NB4 (cell line): ENCODE measurements at regions not wholly inside any gene's neighbourhood (a gene's known extent, or its start where the extent isn't known, plus 50 kb on each side); places are given as distances from the start of the nearest gene placed in this dataset.

ENCODE experiments used
- DNase-seq: peaks from one replicate; pipeline ENCODE4 v3.0.0; 2010; ENCODE audit warnings: low read depth
- H3K4me3 ChIP-seq: one replicate; pipeline ENCODE4 v1.5.1; 2011; ENCODE audit warnings: mild to moderate bottlenecking, low read depth, low read length, moderate library complexity
- MYC ChIP-seq: IDR thresholded peaks from 2 replicates; pipeline ENCODE4 v1.6.1; 2011; ENCODE audit warnings: low read depth, low read length
- POLR2A ChIP-seq: IDR thresholded peaks from 2 replicates; pipeline ENCODE4 v1.6.1; 2011; ENCODE audit warnings: mild to moderate bottlenecking; ENCODE audit not compliant: insufficient read length; ENCODE audit errors: extremely low read depth
- TF ChIP-seq, protein P1 (sequence below): IDR thresholded peaks from 2 replicates; pipeline ENCODE4 v1.6.1; 2011; ENCODE audit warnings: low read depth, low read length
- TF ChIP-seq, protein P2 (sequence below): IDR thresholded peaks from one replicate; pipeline ENCODE4 v1.5.1; 2012; ENCODE audit warnings: low read depth, low read length

GRCh38 chr18:28478531-28478930, 301.6 kb upstream of the CDH2 start:
- no peak overlapping the region for H3K4me3 ChIP-seq
- no peak for TF ChIP-seq POLR2A
- TF ChIP-seq MYC: no peak
- TF ChIP-seq, protein P1, sequence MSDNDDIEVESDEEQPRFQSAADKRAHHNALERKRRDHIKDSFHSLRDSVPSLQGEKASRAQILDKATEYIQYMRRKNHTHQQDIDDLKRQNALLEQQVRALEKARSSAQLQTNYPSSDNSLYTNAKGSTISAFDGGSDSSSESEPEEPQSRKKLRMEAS: no peak
- TF ChIP-seq, protein P2, sequence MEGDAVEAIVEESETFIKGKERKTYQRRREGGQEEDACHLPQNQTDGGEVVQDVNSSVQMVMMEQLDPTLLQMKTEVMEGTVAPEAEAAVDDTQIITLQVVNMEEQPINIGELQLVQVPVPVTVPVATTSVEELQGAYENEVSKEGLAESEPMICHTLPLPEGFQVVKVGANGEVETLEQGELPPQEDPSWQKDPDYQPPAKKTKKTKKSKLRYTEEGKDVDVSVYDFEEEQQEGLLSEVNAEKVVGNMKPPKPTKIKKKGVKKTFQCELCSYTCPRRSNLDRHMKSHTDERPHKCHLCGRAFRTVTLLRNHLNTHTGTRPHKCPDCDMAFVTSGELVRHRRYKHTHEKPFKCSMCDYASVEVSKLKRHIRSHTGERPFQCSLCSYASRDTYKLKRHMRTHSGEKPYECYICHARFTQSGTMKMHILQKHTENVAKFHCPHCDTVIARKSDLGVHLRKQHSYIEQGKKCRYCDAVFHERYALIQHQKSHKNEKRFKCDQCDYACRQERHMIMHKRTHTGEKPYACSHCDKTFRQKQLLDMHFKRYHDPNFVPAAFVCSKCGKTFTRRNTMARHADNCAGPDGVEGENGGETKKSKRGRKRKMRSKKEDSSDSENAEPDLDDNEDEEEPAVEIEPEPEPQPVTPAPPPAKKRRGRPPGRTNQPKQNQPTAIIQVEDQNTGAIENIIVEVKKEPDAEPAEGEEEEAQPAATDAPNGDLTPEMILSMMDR: no peak

DNA sequence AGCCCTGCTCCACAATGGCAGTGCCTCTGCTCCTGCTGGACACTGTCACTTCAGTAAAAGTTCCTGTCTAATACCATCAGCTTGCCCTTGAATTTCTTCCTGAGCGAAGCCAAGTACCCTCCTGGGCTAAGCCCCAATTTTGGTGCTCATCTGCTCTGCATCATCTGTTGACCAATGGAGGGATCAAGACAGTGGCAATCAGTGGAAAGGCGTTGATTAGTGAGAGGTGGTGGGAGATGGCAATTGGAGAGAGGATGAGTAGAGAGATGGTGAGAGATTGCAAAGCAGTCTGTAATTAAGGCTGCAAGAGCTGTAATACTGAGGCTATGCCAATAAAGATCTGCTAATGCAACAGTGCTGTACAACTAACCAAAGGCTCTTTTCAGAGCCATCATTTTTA, 299.4 kb upstream of the CDH2 start:
- no peak overlapping the region for H3K4me3 ChIP-seq
- TF ChIP-seq MYC (no peak), POLR2A (no peak)
- TF ChIP-seq, protein P1: no peak
- TF ChIP-seq, protein P2: no peak
- DNase-seq: no peak

More at GRCh38 chr18:28478531-28478930, 301.6 kb upstream of the CDH2 start:
- DNase-seq: no peak

DNA sequence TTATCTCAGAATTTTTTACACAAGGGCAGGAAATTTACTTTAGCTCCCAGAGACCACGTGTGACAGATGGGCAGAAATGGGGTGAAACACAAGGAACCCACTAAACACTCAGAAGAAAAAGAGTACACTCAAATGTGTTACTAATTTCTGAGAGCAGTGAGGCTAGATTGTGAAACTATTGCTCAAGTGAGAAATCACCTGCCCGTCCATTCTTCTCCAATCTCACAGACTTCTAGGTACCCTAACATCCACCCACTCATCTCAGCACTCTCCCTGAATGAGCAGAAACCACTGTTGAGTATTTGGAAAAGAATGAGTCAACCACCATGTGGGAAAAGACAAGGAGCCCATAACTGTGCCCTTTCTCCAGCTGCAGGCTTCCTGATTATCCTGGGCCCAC, 293.0 kb upstream of the CDH2 start:
- H3K4me3 ChIP-seq: no peak overlapping the region
- TF ChIP-seq, protein P2: no peak
- TF ChIP-seq, protein P1: no peak
- TF ChIP-seq MYC (no peak), POLR2A (no peak)
- DNase-seq: no peak

DNA sequence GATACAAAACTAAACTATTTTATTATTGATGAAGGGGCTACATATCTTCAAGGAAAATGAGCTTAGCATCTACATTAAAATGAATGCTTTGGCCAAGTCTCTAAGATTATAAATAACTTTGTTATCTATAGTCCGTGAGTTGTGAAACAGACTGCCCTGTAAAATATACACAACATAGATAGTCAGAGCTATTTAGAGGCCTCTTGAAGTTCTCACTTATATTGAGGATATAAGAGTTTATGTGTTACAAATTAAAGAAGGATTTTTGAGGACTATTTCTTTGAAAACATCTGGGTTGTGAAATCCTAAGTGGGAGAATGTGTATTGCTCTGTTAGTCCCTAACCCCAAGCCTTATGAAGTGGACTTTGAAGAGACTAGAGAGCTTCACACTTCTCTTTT, 292.0 kb upstream of the CDH2 start:
- no peak overlapping the region for H3K4me3 ChIP-seq
- TF ChIP-seq POLR2A (no peak), MYC (no peak)
- TF ChIP-seq, protein P1: no peak
- TF ChIP-seq, protein P2: no peak
- DNase-seq: no peak

GRCh38 chr18:28466204-28466603, 289.3 kb upstream of the CDH2 start:
- no peak overlapping the region for H3K4me3 ChIP-seq
- TF ChIP-seq, protein P1: no peak
- DNase-seq: no peak

GRCh38 chr18:28459587-28459986, 282.7 kb upstream of the CDH2 start:
- no peak for DNase-seq
- TF ChIP-seq POLR2A (no peak), MYC (no peak)
- TF ChIP-seq, protein P1: no peak
- TF ChIP-seq, protein P2: no peak
- no peak overlapping the region for H3K4me3 ChIP-seq
